Cerebellar cortex (tissue), 1 donor: ENCODE measurements at regions not wholly inside any gene's neighbourhood (a gene's known extent, or its start where the extent isn't known, plus 50 kb on each side); places are given as distances from the start of the nearest gene placed in this dataset.
A peak's percentile ranks its signal among the peaks of the same experiment; 100 is the strongest.
"Not testable (repeated sequence)": the region's sequence is repeated elsewhere in the genome, so short reads cannot be mapped to it uniquely, and the experiment has no call there.

Experiments used
- DNase-seq: peaks from one replicate; pipeline ENCODE4 v3.0.0-alpha.2; 2015; ENCODE audit warnings: low spot score

DNA sequence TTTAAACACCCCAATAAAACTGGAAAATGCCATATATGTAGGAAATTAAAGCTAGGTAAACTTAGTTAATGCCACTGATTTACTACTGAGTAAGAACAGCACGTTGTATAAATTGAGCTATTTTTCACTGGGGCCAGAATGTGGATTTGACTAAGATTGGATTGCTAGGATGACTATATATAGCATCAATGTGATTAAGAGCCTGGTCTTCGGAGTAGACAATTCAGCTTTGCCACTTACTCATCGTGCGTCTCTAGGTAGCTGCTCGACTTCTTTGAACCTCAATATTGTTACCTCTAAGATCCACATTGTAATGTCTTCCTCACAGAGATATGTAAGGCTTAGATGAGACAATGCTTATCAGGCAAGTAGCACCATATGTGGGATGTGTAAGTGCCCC, 462.5 kb downstream of the KLF12 start:
- DNase-seq = no peak

DNA sequence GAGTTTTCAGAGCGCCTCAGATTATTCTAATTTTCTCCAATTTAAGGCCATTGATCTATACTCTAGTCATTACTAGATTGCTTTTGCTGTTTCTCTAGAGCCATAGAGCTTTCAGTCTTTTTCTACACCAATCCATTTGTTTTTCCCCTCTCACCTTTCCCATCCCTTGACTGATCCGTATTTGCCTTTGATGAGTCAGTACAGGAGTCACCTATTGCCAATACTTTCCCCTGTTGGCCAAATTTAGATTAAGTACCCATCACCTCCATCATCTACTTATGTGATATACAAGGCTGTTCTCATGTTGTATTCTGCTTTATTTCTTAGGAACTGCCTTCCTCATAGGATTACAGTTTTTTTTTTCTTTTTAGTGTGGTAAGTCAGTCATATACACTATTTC, 463.2 kb downstream of the KLF12 start:
- no peak for DNase-seq

DNA sequence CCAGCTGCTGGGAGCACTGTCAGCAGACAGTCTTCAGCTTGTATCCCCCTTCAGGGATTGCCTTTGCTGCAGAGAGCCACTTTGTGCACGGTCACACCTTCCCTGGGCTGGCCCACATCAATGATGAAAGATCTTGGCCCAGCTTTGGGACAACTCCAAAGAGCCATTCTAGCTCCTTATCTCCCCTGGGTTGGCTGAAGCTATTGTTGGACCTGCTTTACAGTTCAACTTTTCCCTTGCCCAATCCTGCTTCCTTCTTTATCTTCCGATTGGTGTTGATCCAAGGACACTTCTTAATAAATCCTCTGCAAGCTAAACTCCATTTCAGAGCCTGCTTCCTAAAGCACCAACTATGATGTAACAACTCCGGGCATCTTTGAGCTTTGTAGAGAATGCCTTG, 466.4 kb downstream of the KLF12 start:
- DNase-seq = no peak

GRCh38 chr13:73665261-73665660, 468.9 kb downstream of the KLF12 start:
- DNase-seq = no peak

GRCh38 chr13:73664851-73665250, 469.4 kb downstream of the KLF12 start:
- no peak for DNase-seq

GRCh38 chr13:73662833-73663232, 471.4 kb downstream of the KLF12 start:
- DNase-seq = no peak

GRCh38 chr13:73661687-73662425, 472.3 kb downstream of the KLF12 start:
- no peak for DNase-seq

DNA sequence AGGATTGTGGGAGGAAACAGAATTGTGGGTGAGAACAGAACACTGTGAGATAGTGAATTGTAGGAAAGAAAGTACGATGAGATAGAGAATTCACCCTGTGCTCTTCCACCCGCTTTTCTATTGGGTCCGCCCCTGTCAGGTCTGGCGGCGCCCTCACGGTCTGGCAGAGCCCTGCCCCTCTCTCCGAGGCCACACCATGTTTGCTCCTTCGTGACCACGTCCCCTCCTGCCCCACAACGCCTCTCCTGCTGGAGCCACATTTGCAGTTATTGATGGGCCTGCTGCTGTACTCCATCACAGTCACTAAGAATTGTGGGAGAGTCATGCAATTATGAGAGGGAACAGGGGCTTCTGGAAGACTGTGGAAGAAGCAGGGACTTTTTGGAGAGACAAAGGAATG, 473.1 kb downstream of the KLF12 start:
- DNase-seq = no peak

DNA sequence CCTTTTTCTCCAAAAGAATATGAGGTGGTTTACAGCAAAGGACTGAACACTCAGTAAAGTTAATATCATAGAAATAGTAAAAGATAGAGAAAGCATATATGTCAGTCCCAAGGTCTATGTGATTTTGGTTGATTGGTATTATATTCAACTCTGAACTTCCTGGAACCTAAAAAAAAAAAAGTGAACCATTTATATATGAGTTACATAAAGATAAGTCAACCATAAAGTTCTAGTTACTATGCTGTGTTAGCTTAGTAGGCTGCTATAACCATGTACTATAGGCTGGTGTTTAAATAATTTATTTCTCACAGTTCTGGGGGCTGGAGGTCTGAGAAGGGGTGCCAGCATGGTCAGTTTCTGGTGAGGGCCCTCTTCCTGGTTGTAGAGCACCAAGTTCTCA, 475.6 kb downstream of the KLF12 start:
- no peak for DNase-seq

GRCh38 chr13:73657821-73658540, 476.2 kb downstream of the KLF12 start:
- peak; percentile 80 for DNase-seq

DNA sequence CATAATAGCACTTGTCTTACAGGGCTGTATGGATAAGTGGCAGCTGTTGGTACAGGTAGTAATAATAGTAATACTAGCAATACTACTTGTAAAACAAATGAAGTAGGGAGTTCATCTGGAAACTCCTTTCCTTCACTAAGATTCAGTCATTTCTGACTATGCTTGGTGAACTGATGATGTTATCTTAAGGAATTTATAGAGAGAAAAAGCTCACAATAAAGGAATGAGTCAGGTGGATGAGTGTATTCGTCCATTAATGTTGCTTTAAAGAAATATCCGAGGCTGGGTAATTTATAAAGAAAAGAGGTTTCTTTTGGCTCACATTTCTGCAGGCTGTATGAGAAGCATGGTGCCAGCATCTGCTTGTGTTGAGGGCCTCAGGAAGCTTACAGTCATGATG, 477.3 kb downstream of the KLF12 start:
- no peak for DNase-seq

- no peak for DNase-seq
Measured at GRCh38 chr13:73653688-73654087, 480.5 kb downstream of the KLF12 start.

GRCh38 chr13:73647417-73647816, 486.8 kb downstream of the KLF12 start:
- DNase-seq = no peak

DNA sequence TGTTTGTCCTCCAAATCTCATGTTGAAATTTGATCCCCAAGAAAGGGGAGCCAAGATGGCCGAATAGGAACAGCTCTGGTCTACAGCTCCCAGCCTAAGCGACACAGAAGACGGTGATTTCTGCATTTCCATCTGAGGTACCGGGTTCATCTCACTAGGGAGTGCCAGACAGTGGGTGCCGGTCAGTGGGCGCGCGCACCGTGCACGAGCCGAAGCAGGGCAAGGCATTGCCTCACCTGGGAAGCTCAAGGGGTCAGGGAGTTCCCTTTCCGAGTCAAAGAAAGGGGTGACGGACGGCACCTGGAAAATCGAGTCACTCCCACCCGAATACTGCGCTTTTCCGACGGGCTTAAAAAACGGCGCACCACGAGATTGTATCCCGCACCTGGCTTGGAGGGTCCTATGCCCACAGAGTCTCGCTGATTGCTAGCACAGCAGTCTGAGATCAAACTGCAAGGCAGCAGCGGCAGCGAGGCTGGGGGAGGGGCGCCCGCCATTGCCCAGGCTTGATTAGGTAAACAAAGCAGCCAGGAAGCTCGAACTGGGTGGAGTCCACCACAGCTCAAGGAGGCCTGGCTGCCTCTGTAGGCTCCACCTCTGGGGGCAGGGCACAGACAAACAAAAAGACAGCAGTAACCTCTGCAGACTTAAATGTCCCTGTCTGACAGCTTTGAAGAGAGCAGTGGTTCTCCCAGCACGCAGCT, 493.6 kb downstream of the KLF12 start:
- not testable (repeated sequence) for DNase-seq

DNA sequence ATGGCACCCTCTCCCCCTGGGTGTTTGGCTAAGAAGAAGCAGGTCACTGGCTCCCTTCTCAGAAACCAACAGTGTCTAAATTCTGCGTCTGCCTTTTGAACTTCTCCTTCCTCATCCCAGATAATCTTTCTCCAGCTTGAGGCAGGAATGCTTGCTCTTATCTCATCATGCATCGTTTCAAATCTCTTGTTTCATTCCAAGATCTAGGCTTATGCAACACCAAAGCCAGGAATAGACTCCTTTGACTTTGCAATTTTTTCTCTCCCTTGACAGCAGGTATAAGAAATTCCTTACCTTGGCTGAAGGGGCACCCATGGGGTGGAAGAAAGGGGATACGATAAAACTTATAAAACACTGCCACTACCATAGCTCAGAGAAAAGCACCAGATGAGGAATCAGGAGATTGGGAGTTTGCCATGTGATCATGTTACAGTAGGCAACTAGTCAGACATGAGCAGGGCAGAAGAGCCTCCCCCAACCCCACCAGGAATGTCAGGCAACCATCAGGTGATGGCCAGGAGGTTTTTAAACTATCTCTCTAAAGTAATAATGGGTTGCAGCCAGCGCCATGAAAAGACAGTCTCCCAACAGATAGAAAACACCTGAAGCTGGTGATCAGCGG, 498.9 kb downstream of the KLF12 start:
- no peak for DNase-seq

DNA sequence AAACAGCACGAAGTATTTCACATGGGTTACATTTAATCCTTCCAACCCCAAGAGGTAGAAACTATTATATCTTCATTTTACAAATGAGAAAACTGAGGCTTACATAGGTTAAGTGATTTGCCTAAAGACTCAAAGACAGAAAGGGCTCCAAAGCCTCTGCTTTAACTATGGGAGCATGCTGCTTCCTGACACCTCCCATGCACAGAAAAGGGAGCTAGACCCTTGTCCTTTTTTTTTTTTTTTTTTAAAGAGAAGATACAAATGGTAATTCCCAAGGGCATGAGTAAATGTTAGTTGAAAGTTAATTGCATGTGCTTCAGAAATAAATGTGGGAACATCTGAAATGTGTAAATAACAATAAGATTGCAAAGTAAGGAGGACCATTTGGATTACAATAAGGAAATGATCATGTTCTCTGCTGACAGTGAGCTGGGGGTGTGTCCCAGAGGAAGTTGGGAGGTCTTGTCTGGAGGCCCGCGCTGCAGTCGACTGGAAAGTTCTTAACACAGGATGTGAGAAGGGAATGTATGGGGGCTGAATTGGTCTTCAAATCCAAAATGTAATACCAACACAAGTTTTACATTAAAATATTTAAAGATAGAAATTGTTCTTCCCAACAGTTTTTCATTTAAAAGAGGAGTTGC, 500.3 kb downstream of the KLF12 start:
- DNase-seq = no peak

GRCh38 chr13:73631411-73631810, 502.8 kb downstream of the KLF12 start:
- peak; percentile 31 for DNase-seq

- DNase-seq = no peak
Measured at GRCh38 chr13:73625562-73626339, 508.5 kb downstream of the KLF12 start.

DNA sequence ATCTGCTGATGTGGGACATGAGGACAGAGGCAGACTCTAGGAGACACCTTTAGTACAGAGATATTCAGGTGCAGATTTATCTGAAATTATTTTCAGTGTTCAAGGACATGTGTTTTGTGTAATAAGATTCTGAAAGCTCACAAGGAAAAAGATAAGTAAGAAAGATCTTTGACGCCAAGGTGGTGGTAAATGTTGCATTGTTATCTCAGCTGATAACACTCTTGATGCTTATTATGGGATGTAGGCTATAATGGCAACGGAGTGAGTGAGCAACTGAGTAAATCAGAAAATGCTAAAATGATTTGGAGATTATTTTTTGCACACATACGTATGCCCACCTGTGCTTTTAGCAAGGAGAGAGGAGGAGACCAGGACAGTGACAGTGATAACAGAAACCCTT, 510.9 kb downstream of the KLF12 start:
- no peak for DNase-seq

GRCh38 chr13:73622381-73622780, 511.8 kb downstream of the KLF12 start:
- DNase-seq = no peak

DNA sequence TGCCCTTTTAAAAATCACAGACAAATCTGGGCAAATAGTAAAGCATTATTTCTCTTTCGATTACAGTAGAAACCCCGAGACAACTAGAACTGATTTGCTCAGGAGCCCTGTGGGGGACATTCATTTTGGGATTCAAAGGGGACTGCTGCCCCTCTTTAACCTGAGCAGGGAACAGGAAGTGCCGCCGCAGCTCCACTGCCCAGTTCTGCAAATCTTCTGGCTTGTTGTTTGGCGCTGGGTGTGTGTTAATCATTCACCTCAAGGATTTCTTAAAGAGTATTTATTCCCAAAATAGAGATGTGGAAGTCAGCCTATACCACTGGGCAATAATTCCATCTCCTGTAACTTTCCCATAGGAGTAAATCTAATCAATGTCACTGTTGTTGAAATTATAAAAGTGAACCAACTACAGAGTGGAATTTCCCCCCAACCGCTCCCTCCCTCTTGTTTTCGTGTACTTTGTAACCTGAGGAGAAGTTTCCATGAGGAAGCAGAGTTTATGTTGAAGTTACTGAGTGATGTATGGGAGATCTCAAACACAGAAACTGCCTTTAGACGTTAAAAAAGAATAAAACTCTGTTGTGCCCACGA, 515.8 kb downstream of the KLF12 start:
- DNase-seq = no peak
